HEK293 (cell line): ENCODE measurements at regions not wholly inside any gene's neighbourhood (a gene's known extent, or its start where the extent isn't known, plus 50 kb on each side); places are given as distances from the start of the nearest gene placed in this dataset.

ENCODE experiments used
- CTCF ChIA-PET: fragments of 350-600 bp; formaldehyde crosslinking; extraction: SDS; loops from one replicate; lab custom pipeline; 2021; ENCODE audit warnings: antibody characterized with exemption; lab: Yijun Ruan, JAX
- POLR2A ChIA-PET: fragments of 300-600 bp; formaldehyde crosslinking; extraction: SDS; loops from one replicate; lab custom pipeline; 2020; ENCODE audit warnings: antibody characterized with exemption, inconsistent platforms; lab: Yijun Ruan, JAX
- H3K27ac ChIP-seq: fragments of 200-500 bp; sonication (Bioruptor generic); 2 replicates; pipeline ENCODE4 v1.5.1; 2014; ENCODE audit warnings: low read depth, low read length, control low read depth, inconsistent platforms; ENCODE audit errors: extremely low read depth
- H3K36me3 ChIP-seq, 2 experiments: fragments of 200-500 bp in 1 of 2; sonication (Bioruptor generic) in 1 of 2; 1 replicate in 1 of 2; 2 replicates in 1 of 2; pipeline ENCODE4 v1.5.1; 2014 to 2017; ENCODE audit warnings: inconsistent platforms in 2 of 2, low read length in 2 of 2; ENCODE audit not compliant: control insufficient read depth in 2 of 2, insufficient read depth in 1 of 2
- H3K4me1 ChIP-seq: fragments of 200-500 bp; sonication (Bioruptor generic); 2 replicates; pipeline ENCODE4 v1.5.1; 2014; ENCODE audit warnings: mild to moderate bottlenecking, low read length, inconsistent platforms; ENCODE audit not compliant: control insufficient read depth, insufficient read depth
- H3K4me3 ChIP-seq: 2 replicates; pipeline ENCODE4 v1.5.1; 2011; ENCODE audit warnings: low read depth, mild to moderate bottlenecking, control low read depth, low read length, moderate library complexity
- H3K9me3 ChIP-seq: fragments of 200-500 bp; sonication (Bioruptor generic); 2 replicates; pipeline ENCODE4 v1.5.1; 2014; ENCODE audit warnings: low read depth, low read length, inconsistent platforms; ENCODE audit not compliant: control insufficient read depth, insufficient read depth
- EGR2 ChIP-seq: fragments of 450-650 bp; formaldehyde crosslinking; IDR thresholded peaks from 2 replicates; pipeline ENCODE4 v1.5.1; 2016; ENCODE audit warnings: low read depth, missing biosample characterization, missing genetic modification characterization
- HOXC10 ChIP-seq: sonication (generic); formaldehyde crosslinking; IDR thresholded peaks from 2 replicates; pipeline ENCODE4 v1.8.1; 2023; ENCODE audit warnings: mild to moderate bottlenecking, missing genetic modification reagents
- KLF16 ChIP-seq: fragments of 450-650 bp; formaldehyde crosslinking; IDR thresholded peaks from 2 replicates; pipeline ENCODE4 v1.5.1; 2017; ENCODE audit warnings: missing biosample characterization, missing genetic modification characterization
- ZNF211 ChIP-seq: fragments of 450-650 bp; formaldehyde crosslinking; IDR thresholded peaks from 2 replicates; pipeline ENCODE4 v1.5.1; 2016; ENCODE audit warnings: low read depth, missing biosample characterization, missing genetic modification characterization
- ZNF302 ChIP-seq: fragments of 450-650 bp; formaldehyde crosslinking; IDR thresholded peaks from 2 replicates; pipeline ENCODE4 v1.5.1; 2016; ENCODE audit warnings: missing biosample characterization, missing genetic modification characterization, low read depth
- ZNF324 ChIP-seq: fragments of 450-650 bp; formaldehyde crosslinking; IDR thresholded peaks from 2 replicates; pipeline ENCODE4 v1.5.1; 2016; ENCODE audit warnings: missing biosample characterization, missing genetic modification characterization
- ZNF449 ChIP-seq: fragments of 450-650 bp; formaldehyde crosslinking; IDR thresholded peaks from 2 replicates; pipeline ENCODE4 v1.5.1; 2017; ENCODE audit warnings: missing biosample characterization, mild to moderate bottlenecking, missing genetic modification characterization, moderate library complexity
- ZNF510 ChIP-seq: fragments of 450-650 bp; formaldehyde crosslinking; IDR thresholded peaks from 2 replicates; pipeline ENCODE4 v1.5.1; 2018; ENCODE audit warnings: mild to moderate bottlenecking, missing genetic modification characterization, missing biosample characterization; ENCODE audit not compliant: insufficient replicate concordance
- ZNF558 ChIP-seq: fragments of 450-650 bp; formaldehyde crosslinking; IDR thresholded peaks from 2 replicates; pipeline ENCODE4 v1.5.1; 2016; ENCODE audit warnings: missing biosample characterization, missing genetic modification characterization
- ZNF624 ChIP-seq: fragments of 450-650 bp; formaldehyde crosslinking; IDR thresholded peaks from 2 replicates; pipeline ENCODE4 v1.5.1; 2017; ENCODE audit warnings: missing biosample characterization, missing genetic modification characterization
- ZNF660 ChIP-seq: fragments of 450-650 bp; IDR thresholded peaks from 2 replicates; pipeline ENCODE4 v1.5.1; 2018; ENCODE audit warnings: missing biosample characterization, mild to moderate bottlenecking, missing genetic modification characterization
- ZNF747 ChIP-seq: fragments of 450-650 bp; formaldehyde crosslinking; IDR thresholded peaks from 2 replicates; pipeline ENCODE4 v1.5.1; 2016; ENCODE audit warnings: missing biosample characterization, missing genetic modification characterization
- ZSCAN23 ChIP-seq: fragments of 450-650 bp; formaldehyde crosslinking; IDR thresholded peaks from 2 replicates; pipeline ENCODE4 v1.5.1; 2016; ENCODE audit warnings: missing biosample characterization, missing genetic modification characterization
- ZXDB ChIP-seq: fragments of 450-650 bp; formaldehyde crosslinking; IDR thresholded peaks from 2 replicates; pipeline ENCODE4 v1.5.1; 2016; ENCODE audit warnings: missing biosample characterization, missing genetic modification characterization
- TF ChIP-seq, protein P1 (sequence below): fragments of 450-650 bp; IDR thresholded peaks from 2 replicates; pipeline ENCODE4 v1.5.1; 2018; ENCODE audit warnings: missing biosample characterization, missing genetic modification characterization
- TF ChIP-seq, protein P2 (sequence below): IDR thresholded peaks from 2 replicates; pipeline ENCODE4 v1.6.1; 2011; ENCODE audit warnings: mild to moderate bottlenecking, low read depth, low read length, borderline replicate concordance
- TF ChIP-seq, protein P3 (sequence below): fragments of 450-650 bp; formaldehyde crosslinking; IDR thresholded peaks from 2 replicates; pipeline ENCODE4 v1.5.1; 2016; ENCODE audit warnings: missing biosample characterization, missing genetic modification characterization
- TF ChIP-seq, protein P4 (sequence below): fragments of 450-650 bp; formaldehyde crosslinking; IDR thresholded peaks from 2 replicates; pipeline ENCODE4 v1.5.1; 2016; ENCODE audit warnings: missing biosample characterization, missing genetic modification characterization, borderline replicate concordance
- TF ChIP-seq, protein P5 (sequence below): fragments of 450-650 bp; IDR thresholded peaks from 2 replicates; pipeline ENCODE4 v1.5.1; 2018; ENCODE audit warnings: missing biosample characterization, mild to moderate bottlenecking, missing genetic modification characterization

GRCh38 chr2:186183406-186183805 is 302.7 kb upstream of the ZC3H15 start:
- POLR2A ChIA-PET, result no interaction called here

More at GRCh38 chr2:186183406-186183805, 302.7 kb upstream of the ZC3H15 start:
- H3K27ac ChIP-seq, result no peak overlapping the region
- H3K4me1 ChIP-seq, result no peaks in the 10 kb centered on the region
- no peaks in the 10 kb centered on the region for H3K9me3 ChIP-seq
- no peak overlapping the region for H3K4me3 ChIP-seq
- H3K36me3 ChIP-seq, result no peaks in the 10 kb centered on the region
- CTCF ChIA-PET, result no interaction called here
- TF ChIP-seq, protein P1, sequence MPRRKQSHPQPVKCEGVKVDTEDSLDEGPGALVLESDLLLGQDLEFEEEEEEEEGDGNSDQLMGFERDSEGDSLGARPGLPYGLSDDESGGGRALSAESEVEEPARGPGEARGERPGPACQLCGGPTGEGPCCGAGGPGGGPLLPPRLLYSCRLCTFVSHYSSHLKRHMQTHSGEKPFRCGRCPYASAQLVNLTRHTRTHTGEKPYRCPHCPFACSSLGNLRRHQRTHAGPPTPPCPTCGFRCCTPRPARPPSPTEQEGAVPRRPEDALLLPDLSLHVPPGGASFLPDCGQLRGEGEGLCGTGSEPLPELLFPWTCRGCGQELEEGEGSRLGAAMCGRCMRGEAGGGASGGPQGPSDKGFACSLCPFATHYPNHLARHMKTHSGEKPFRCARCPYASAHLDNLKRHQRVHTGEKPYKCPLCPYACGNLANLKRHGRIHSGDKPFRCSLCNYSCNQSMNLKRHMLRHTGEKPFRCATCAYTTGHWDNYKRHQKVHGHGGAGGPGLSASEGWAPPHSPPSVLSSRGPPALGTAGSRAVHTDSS, result no peak
- TF ChIP-seq ZNF660 (tag by site-specific recombination) (no peak), ZSCAN23 (tag by site-specific recombination) (no peak), HOXC10 (CRISPR knock-in tag) (no peak), ZNF747 (tag by site-specific recombination) (no peak), ZNF211 (tag by site-specific recombination) (no peak), ZNF302 (tag by site-specific recombination) (no peak), KLF16 (tag by site-specific recombination) (no peak), EGR2 (no peak), ZNF510 (tag by site-specific recombination) (no peak), ZNF449 (tag by site-specific recombination) (no peak), ZXDB (tag by site-specific recombination) (no peak), ZNF624 (tag by site-specific recombination) (no peak), ZNF558 (tag by site-specific recombination) (no peak), ZNF324 (tag by site-specific recombination) (no peak)
- TF ChIP-seq, protein P2, sequence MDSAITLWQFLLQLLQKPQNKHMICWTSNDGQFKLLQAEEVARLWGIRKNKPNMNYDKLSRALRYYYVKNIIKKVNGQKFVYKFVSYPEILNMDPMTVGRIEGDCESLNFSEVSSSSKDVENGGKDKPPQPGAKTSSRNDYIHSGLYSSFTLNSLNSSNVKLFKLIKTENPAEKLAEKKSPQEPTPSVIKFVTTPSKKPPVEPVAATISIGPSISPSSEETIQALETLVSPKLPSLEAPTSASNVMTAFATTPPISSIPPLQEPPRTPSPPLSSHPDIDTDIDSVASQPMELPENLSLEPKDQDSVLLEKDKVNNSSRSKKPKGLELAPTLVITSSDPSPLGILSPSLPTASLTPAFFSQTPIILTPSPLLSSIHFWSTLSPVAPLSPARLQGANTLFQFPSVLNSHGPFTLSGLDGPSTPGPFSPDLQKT, result no peak
- TF ChIP-seq, protein P3, sequence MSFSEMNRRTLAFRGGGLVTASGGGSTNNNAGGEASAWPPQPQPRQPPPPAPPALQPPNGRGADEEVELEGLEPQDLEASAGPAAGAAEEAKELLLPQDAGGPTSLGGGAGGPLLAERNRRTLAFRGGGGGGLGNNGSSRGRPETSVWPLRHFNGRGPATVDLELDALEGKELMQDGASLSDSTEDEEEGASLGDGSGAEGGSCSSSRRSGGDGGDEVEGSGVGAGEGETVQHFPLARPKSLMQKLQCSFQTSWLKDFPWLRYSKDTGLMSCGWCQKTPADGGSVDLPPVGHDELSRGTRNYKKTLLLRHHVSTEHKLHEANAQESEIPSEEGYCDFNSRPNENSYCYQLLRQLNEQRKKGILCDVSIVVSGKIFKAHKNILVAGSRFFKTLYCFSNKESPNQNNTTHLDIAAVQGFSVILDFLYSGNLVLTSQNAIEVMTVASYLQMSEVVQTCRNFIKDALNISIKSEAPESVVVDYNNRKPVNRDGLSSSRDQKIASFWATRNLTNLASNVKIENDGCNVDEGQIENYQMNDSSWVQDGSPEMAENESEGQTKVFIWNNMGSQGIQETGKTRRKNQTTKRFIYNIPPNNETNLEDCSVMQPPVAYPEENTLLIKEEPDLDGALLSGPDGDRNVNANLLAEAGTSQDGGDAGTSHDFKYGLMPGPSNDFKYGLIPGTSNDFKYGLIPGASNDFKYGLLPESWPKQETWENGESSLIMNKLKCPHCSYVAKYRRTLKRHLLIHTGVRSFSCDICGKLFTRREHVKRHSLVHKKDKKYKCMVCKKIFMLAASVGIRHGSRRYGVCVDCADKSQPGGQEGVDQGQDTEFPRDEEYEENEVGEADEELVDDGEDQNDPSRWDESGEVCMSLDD, result no peak
- TF ChIP-seq, protein P4, sequence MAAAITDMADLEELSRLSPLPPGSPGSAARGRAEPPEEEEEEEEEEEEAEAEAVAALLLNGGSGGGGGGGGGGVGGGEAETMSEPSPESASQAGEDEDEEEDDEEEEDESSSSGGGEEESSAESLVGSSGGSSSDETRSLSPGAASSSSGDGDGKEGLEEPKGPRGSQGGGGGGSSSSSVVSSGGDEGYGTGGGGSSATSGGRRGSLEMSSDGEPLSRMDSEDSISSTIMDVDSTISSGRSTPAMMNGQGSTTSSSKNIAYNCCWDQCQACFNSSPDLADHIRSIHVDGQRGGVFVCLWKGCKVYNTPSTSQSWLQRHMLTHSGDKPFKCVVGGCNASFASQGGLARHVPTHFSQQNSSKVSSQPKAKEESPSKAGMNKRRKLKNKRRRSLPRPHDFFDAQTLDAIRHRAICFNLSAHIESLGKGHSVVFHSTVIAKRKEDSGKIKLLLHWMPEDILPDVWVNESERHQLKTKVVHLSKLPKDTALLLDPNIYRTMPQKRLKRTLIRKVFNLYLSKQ (tag by site-specific recombination), result no peak
- TF ChIP-seq, protein P5, sequence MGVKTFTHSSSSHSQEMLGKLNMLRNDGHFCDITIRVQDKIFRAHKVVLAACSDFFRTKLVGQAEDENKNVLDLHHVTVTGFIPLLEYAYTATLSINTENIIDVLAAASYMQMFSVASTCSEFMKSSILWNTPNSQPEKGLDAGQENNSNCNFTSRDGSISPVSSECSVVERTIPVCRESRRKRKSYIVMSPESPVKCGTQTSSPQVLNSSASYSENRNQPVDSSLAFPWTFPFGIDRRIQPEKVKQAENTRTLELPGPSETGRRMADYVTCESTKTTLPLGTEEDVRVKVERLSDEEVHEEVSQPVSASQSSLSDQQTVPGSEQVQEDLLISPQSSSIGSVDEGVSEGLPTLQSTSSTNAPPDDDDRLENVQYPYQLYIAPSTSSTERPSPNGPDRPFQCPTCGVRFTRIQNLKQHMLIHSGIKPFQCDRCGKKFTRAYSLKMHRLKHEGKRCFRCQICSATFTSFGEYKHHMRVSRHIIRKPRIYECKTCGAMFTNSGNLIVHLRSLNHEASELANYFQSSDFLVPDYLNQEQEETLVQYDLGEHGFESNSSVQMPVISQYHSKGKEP (tag by site-specific recombination), result no peak
